ENCODE measurements at regions not wholly inside any gene's neighbourhood (a gene's known extent, or its start where the extent isn't known, plus 50 kb on each side); places are given as distances from the start of the nearest gene placed in this dataset.

DNA sequence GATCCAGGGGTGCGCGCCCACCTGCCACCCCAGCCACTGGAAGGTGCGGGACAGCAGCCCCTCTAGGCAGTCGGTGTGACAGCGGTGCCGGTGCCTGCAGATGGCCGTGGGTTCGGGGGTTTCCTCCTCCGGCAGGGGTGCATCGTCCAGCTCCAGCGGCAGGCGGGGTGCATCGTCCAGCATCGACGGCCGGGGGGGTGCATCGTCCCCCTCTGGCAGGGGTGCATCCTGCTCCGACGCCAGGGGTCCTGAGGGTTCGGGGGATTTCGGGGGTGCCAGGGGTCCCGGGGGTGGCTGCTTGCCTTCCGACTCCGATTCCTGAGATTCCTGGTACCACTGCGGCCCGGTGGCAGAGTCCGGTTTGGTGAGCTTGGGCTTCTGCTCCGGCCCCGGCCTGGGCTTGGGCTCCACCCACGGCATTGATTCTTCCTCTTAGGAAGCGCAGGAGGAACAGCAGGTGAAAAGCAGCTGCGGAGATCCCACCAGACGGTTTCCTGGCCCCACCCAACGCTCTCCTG is 90.2 kb upstream of the RAB18 start:
- TF ChIP-seq ZNF785 (tag by site-specific recombination; IDR thresholded peaks at IDR 0.05) (no peak), ZNF335 (tag by site-specific recombination; conservative IDR thresholded peaks at IDR 0.05) (no peak), SALL2 (tag by site-specific recombination; IDR thresholded peaks at IDR 0.05; ENCODE audit: borderline replicate concordance) (no peak), OSR2 (tag by site-specific recombination; IDR thresholded peaks at IDR 0.05) (no peak), PRDM1 (tag by site-specific recombination; IDR thresholded peaks at IDR 0.05) (no peak), ZNF660 (tag by site-specific recombination; IDR thresholded peaks at IDR 0.05) (no peak), ZNF114 (tag by site-specific recombination; IDR thresholded peaks at IDR 0.05) (no peak), ZNF777 (tag by site-specific recombination; IDR thresholded peaks at IDR 0.05; ENCODE audit: borderline replicate concordance) (no peak), ZBTB21 (tag by site-specific recombination; IDR thresholded peaks at IDR 0.05) (no peak), ZNF121 (tag by site-specific recombination; IDR thresholded peaks at IDR 0.05) (no peak)
- TF ChIP-seq, protein P1, sequence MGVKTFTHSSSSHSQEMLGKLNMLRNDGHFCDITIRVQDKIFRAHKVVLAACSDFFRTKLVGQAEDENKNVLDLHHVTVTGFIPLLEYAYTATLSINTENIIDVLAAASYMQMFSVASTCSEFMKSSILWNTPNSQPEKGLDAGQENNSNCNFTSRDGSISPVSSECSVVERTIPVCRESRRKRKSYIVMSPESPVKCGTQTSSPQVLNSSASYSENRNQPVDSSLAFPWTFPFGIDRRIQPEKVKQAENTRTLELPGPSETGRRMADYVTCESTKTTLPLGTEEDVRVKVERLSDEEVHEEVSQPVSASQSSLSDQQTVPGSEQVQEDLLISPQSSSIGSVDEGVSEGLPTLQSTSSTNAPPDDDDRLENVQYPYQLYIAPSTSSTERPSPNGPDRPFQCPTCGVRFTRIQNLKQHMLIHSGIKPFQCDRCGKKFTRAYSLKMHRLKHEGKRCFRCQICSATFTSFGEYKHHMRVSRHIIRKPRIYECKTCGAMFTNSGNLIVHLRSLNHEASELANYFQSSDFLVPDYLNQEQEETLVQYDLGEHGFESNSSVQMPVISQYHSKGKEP (tag by site-specific recombination; IDR thresholded peaks at IDR 0.05) = no peak
- TF ChIP-seq, protein P2, sequence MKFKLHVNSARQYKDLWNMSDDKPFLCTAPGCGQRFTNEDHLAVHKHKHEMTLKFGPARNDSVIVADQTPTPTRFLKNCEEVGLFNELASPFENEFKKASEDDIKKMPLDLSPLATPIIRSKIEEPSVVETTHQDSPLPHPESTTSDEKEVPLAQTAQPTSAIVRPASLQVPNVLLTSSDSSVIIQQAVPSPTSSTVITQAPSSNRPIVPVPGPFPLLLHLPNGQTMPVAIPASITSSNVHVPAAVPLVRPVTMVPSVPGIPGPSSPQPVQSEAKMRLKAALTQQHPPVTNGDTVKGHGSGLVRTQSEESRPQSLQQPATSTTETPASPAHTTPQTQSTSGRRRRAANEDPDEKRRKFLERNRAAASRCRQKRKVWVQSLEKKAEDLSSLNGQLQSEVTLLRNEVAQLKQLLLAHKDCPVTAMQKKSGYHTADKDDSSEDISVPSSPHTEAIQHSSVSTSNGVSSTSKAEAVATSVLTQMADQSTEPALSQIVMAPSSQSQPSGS (tag by site-specific recombination; IDR thresholded peaks at IDR 0.05; ENCODE audit: low read depth) = no peak
- TF ChIP-seq, protein P3, sequence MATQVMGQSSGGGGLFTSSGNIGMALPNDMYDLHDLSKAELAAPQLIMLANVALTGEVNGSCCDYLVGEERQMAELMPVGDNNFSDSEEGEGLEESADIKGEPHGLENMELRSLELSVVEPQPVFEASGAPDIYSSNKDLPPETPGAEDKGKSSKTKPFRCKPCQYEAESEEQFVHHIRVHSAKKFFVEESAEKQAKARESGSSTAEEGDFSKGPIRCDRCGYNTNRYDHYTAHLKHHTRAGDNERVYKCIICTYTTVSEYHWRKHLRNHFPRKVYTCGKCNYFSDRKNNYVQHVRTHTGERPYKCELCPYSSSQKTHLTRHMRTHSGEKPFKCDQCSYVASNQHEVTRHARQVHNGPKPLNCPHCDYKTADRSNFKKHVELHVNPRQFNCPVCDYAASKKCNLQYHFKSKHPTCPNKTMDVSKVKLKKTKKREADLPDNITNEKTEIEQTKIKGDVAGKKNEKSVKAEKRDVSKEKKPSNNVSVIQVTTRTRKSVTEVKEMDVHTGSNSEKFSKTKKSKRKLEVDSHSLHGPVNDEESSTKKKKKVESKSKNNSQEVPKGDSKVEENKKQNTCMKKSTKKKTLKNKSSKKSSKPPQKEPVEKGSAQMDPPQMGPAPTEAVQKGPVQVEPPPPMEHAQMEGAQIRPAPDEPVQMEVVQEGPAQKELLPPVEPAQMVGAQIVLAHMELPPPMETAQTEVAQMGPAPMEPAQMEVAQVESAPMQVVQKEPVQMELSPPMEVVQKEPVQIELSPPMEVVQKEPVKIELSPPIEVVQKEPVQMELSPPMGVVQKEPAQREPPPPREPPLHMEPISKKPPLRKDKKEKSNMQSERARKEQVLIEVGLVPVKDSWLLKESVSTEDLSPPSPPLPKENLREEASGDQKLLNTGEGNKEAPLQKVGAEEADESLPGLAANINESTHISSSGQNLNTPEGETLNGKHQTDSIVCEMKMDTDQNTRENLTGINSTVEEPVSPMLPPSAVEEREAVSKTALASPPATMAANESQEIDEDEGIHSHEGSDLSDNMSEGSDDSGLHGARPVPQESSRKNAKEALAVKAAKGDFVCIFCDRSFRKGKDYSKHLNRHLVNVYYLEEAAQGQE (tag by site-specific recombination; IDR thresholded peaks at IDR 0.05) = no peak
- TF ChIP-seq, protein P4, sequence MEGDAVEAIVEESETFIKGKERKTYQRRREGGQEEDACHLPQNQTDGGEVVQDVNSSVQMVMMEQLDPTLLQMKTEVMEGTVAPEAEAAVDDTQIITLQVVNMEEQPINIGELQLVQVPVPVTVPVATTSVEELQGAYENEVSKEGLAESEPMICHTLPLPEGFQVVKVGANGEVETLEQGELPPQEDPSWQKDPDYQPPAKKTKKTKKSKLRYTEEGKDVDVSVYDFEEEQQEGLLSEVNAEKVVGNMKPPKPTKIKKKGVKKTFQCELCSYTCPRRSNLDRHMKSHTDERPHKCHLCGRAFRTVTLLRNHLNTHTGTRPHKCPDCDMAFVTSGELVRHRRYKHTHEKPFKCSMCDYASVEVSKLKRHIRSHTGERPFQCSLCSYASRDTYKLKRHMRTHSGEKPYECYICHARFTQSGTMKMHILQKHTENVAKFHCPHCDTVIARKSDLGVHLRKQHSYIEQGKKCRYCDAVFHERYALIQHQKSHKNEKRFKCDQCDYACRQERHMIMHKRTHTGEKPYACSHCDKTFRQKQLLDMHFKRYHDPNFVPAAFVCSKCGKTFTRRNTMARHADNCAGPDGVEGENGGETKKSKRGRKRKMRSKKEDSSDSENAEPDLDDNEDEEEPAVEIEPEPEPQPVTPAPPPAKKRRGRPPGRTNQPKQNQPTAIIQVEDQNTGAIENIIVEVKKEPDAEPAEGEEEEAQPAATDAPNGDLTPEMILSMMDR (tag by site-specific recombination; IDR thresholded peaks at IDR 0.05) = no peak

All from HEK293 (cell line).